ENCODE measurements at regions not wholly inside any gene's neighbourhood (a gene's known extent, or its start where the extent isn't known, plus 50 kb on each side); places are given as distances from the start of the nearest gene placed in this dataset.

- peaks cover 0 to 15% (median 0%) of the 10 kb centered on the region in 7 donors for H3K27me3 ChIP-seq
- DNase-seq: no peak
- no peaks in the 10 kb centered on the region for H3K9me3 ChIP-seq
- TF ChIP-seq, protein P1, sequence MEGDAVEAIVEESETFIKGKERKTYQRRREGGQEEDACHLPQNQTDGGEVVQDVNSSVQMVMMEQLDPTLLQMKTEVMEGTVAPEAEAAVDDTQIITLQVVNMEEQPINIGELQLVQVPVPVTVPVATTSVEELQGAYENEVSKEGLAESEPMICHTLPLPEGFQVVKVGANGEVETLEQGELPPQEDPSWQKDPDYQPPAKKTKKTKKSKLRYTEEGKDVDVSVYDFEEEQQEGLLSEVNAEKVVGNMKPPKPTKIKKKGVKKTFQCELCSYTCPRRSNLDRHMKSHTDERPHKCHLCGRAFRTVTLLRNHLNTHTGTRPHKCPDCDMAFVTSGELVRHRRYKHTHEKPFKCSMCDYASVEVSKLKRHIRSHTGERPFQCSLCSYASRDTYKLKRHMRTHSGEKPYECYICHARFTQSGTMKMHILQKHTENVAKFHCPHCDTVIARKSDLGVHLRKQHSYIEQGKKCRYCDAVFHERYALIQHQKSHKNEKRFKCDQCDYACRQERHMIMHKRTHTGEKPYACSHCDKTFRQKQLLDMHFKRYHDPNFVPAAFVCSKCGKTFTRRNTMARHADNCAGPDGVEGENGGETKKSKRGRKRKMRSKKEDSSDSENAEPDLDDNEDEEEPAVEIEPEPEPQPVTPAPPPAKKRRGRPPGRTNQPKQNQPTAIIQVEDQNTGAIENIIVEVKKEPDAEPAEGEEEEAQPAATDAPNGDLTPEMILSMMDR (IDR thresholded peaks at IDR 0.05): no peak
- no peak for ATAC-seq
- no peak overlapping the region for H3K4me3 ChIP-seq
- no peaks in the 10 kb centered on the region for H3K36me3 ChIP-seq
- H3K4me1 ChIP-seq: peaks cover 0 to 5% (median 0%) of the 10 kb centered on the region in 9 donors
- intact Hi-C loops (cut with DNase I): no loop called here
- H3K27ac ChIP-seq: no peak overlapping the region
- 79 to 86% methylated on average over 10 of the region's 10 CpGs for WGBS, 2 donors
Measured at GRCh38 chr3:127486321-127486944, 104.1 kb downstream of the TPRA1 start.

DNA sequence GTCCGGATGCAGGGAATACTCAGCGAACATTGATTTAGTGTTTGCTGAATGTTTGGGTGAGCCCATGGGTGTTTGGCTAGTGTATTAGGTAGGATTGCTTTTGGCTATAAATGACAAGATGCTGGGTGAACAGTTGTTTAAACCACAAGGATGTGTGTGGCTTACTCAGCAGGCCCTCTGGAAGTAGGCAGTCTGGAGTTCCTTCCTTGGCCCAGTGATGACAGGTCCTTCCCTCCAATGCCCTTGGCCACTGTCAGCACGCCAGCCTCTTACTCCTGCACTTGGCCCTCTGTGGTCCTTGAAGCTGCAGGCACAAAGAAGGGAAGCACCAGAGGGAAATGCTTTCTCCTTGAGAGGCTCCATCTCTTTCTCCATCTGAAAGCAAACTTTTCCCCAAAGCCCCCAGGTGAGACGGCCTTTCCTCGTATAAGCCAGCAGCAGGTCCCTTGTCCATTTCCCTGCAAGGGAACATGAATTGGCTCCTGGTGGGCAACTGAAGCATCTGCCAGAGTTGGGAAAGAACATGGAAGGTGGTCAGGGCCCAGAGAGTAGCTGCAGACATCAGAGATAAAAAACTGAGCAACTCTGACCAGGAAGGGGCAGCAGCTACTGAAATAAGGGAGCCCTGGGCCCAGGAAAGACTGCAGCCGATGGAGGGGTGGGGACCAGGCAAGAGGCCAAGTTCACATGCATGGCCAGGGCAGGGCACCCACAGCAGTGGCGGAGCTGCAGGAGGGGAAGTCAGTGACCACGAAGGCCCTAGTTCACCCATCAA, 105.0 kb downstream of the TPRA1 start:
- TF ChIP-seq, protein P1 (IDR thresholded peaks at IDR 0.05): no peak
- Histone ChIP-seq H3K4me3 (no peak overlapping the region), H3K4me1 (peaks cover 0 to 5% (median 0%) of the 10 kb centered on the region in 9 donors), H3K27me3 (peaks cover 0 to 15% (median 0%) of the 10 kb centered on the region in 7 donors), H3K36me3 (no peaks in the 10 kb centered on the region), H3K9me3 (no peaks in the 10 kb centered on the region), H3K27ac (no peak overlapping the region)
- ATAC-seq: no peak
- 85 to 86% methylated on average over 8 of the region's 8 CpGs for WGBS, 2 donors
- intact Hi-C loops (cut with DNase I): no loop called here
- DNase-seq: no peak

DNA sequence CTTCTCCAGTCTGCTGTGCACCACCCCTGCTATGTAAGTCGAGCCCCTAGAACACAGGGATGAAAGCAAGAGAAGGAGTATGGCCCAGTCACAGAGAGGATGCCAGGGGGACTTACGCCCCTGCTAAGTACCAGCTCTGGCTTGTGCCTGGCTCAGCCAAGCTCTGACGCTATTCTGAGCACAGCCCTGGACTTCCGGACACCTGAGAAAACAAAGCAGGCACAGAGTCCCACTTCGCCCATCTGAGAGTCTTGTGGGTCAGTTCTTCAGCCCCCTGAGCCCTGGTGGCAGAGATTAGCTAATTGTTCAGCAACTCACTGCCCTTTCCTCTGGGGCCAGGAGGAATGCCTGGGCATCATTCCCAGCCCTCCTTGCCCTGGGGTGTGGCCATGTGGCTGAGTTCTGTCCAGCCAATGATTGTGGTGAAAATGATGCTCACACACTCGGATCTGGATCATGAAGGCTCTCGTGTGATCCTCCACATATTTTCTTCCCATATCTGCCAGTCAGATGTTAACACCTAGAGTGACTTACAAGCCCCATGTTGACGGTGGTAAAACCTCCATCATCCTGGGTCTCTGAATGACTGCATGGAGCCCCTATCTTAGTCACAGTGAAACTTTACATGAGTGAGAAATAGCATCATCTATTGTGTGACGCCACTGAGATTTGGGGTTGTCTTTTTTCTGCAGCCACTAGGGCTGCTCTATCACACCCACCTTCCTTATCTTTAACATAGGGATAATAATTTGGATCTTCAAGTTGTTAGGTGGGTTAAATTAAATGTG, 105.7 kb downstream of the TPRA1 start:
- WGBS, 2 donors: 61 to 65% methylated on average over 9 of the region's 9 CpGs

More for the DNA sequence above, 105.7 kb downstream of the TPRA1 start:
- no peak for DNase-seq
- TF ChIP-seq, protein P1 (IDR thresholded peaks at IDR 0.05): no peak
- Histone ChIP-seq H3K27me3 (peaks cover 0 to 8% (median 0%) of the 10 kb centered on the region in 7 donors), H3K9me3 (no peaks in the 10 kb centered on the region), H3K4me3 (no peak overlapping the region), H3K36me3 (no peaks in the 10 kb centered on the region), H3K4me1 (peaks cover 0 to 5% (median 0%) of the 10 kb centered on the region in 9 donors), H3K27ac (no peak overlapping the region)
- peak in 5 of 8 donors; percentile 36 to 71 (median 54) for ATAC-seq
- intact Hi-C loops (cut with DNase I): no loop called here
